ENCODE measurements at regions not wholly inside any gene's neighbourhood (a gene's known extent, or its start where the extent isn't known, plus 50 kb on each side); places are given as distances from the start of the nearest gene placed in this dataset.

DNA sequence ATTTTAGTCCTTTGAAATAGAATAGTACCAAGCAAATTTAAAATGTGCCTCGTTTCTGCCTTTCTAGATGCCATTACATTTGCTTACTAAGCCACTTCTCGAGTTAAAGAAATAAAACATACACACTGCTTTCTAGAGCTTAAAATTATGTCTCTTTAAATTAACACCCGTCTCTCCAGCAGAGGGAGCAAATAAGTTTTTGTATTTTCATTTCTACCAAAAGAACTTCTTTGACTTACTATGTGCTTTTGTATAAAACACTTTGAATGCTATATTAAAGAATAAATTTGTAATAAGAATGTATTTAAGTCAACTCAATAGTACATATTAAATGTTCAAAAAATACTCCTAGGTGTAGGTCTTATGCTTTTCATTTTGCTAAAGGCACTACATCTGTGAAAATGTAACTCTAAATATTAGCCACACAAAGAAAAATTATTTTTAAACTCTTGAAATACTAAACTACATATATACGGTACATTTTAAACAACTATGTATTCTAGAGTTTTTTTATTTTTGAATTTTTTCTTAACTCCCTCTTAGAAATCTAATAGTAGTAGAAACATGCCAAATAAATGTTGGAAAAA lies 269.3 kb upstream of the MIR17HG start:
- TF ChIP-seq, protein P1, sequence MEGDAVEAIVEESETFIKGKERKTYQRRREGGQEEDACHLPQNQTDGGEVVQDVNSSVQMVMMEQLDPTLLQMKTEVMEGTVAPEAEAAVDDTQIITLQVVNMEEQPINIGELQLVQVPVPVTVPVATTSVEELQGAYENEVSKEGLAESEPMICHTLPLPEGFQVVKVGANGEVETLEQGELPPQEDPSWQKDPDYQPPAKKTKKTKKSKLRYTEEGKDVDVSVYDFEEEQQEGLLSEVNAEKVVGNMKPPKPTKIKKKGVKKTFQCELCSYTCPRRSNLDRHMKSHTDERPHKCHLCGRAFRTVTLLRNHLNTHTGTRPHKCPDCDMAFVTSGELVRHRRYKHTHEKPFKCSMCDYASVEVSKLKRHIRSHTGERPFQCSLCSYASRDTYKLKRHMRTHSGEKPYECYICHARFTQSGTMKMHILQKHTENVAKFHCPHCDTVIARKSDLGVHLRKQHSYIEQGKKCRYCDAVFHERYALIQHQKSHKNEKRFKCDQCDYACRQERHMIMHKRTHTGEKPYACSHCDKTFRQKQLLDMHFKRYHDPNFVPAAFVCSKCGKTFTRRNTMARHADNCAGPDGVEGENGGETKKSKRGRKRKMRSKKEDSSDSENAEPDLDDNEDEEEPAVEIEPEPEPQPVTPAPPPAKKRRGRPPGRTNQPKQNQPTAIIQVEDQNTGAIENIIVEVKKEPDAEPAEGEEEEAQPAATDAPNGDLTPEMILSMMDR (IDR thresholded peaks at IDR 0.05), result no peak
- Histone ChIP-seq H3K9me3 (ENCODE audit: control insufficient read depth, low read length) (no peaks in the 10 kb centered on the region), H3K9ac (no peak overlapping the region), H3K27ac (no peak overlapping the region), H2AFZ (no peak overlapping the region), H3K4me2 (ENCODE audit: low read length) (no peak overlapping the region), H3K79me2 (no peaks in the 10 kb centered on the region), H3K4me3 (ENCODE audit: low read depth, low read length) (no peak overlapping the region), H3K27me3 (ENCODE audit: control insufficient read depth, insufficient read depth, low read length) (no peaks in the 10 kb centered on the region), H3K36me3 (ENCODE audit: control insufficient read depth, insufficient read depth, low read length) (no peaks in the 10 kb centered on the region), H3K4me1 (no peaks in the 10 kb centered on the region)

DNA sequence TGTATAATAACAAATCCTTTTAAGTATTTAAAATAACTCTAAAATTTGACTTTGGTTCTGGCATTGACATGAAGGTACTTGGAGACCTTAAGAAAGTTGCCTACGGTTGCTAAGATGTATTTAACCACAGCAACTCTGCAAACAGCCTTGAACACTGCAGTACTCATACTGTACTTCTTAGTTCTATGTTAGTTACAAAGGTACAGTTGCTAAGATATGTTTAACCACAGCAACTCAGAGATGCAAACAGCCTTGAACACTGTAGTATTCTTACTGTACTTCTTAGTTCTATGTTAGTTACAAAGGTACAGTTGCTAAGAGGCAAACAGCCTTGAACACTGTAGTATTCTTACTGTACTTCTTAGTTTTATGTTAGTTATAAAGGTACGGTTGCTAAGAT lies 268.3 kb upstream of the MIR17HG start:
- no peak overlapping the region for H2AFZ ChIP-seq
- no peak overlapping the region for H3K4me2 ChIP-seq (ENCODE audit: low read length)
- H3K27me3 ChIP-seq (ENCODE audit: control insufficient read depth, insufficient read depth, low read length), result no peaks in the 10 kb centered on the region
- no peaks in the 10 kb centered on the region for H3K4me1 ChIP-seq
- TF ChIP-seq, protein P1 (IDR thresholded peaks at IDR 0.05), result no peak
- no peaks in the 10 kb centered on the region for H3K9me3 ChIP-seq (ENCODE audit: control insufficient read depth, low read length)
- no peak overlapping the region for H3K27ac ChIP-seq
- H3K36me3 ChIP-seq (ENCODE audit: control insufficient read depth, insufficient read depth, low read length), result no peaks in the 10 kb centered on the region
- H3K9ac ChIP-seq, result no peak overlapping the region
- no peaks in the 10 kb centered on the region for H3K79me2 ChIP-seq
- no peak overlapping the region for H3K4me3 ChIP-seq (ENCODE audit: low read depth, low read length)

DNA sequence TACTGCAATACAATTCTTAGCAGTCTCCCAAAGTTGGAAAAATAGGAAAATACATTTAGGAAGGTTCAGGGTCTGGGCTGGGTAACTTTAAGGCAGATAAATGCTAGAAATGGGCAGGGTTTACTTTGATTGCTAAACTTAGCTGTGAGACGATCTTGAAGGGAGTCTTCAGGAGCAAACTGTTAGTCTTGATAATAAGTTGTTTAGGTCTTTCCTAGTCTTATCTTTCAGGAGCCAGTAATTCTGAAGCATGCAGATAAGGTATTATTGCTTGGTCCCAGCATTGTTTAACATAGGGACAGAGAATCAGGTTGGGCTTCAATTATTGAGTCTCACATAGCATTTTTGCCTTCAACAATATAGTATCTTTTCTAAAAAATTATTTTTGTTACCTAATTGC lies 262.4 kb upstream of the MIR17HG start:
- no peaks in the 10 kb centered on the region for H3K9me3 ChIP-seq (ENCODE audit: control insufficient read depth, low read length)
- TF ChIP-seq, protein P1 (IDR thresholded peaks at IDR 0.05), result no peak

DNA sequence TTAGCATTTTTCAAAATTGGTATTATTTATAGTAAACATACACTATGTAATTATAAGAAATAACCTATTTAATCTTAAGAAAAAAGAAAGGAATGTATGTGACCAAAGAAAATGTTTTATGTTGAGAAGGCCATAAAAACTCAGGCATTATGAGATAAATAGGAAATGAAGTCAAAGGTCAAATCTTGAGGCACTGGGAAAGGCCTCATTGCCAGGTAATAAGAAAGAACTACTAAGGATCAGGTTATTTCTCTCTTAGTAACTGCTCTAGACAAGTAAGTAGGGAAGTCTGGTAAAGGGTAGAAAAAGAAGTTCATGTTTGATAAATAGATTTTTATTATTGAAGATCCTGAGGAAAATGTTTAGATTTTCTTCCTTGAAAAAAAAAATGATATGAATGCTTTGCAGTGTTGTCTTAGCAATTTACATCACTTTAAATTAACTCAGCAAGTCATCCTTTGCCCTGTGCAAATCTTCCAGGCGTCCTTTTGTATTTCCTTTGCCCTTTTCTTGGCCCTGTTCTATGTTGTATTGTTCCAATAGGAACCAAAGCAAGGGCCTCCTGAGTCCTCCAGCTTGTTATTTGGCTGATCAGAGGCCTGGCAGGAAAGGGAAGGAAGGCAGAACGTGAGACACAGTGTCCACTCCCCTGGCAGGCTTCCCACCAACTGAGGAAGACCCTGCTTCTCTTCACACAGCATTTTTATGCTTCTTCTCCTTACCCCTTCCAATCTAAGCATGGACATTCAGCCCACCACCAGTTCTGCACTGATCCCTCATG lies 260.4 kb upstream of the MIR17HG start:
- Histone ChIP-seq H3K36me3 (ENCODE audit: control insufficient read depth, insufficient read depth, low read length) (no peaks in the 10 kb centered on the region), H3K27ac (no peak overlapping the region), H3K27me3 (ENCODE audit: control insufficient read depth, insufficient read depth, low read length) (no peaks in the 10 kb centered on the region), H3K4me1 (no peaks in the 10 kb centered on the region), H3K9me3 (ENCODE audit: control insufficient read depth, low read length) (no peaks in the 10 kb centered on the region), H3K9ac (no peak overlapping the region), H3K4me2 (ENCODE audit: low read length) (no peak overlapping the region), H2AFZ (no peak overlapping the region), H3K4me3 (ENCODE audit: low read depth, low read length) (no peak overlapping the region), H3K79me2 (no peaks in the 10 kb centered on the region)
- TF ChIP-seq, protein P1 (IDR thresholded peaks at IDR 0.05), result no peak

More for the DNA sequence above, 262.4 kb upstream of the MIR17HG start:
- H3K9ac ChIP-seq, result no peak overlapping the region
- H3K27ac ChIP-seq, result no peak overlapping the region
- no peaks in the 10 kb centered on the region for H3K27me3 ChIP-seq (ENCODE audit: control insufficient read depth, insufficient read depth, low read length)
- no peaks in the 10 kb centered on the region for H3K79me2 ChIP-seq
- no peak overlapping the region for H3K4me3 ChIP-seq (ENCODE audit: low read depth, low read length)
- H2AFZ ChIP-seq, result no peak overlapping the region
- no peaks in the 10 kb centered on the region for H3K4me1 ChIP-seq
- H3K36me3 ChIP-seq (ENCODE audit: control insufficient read depth, insufficient read depth, low read length), result no peaks in the 10 kb centered on the region
- no peak overlapping the region for H3K4me2 ChIP-seq (ENCODE audit: low read length)

Data from parathyroid adenoma (tissue), 2 donors.